RPMI8226 (cell line): ENCODE measurements at regions not wholly inside any gene's neighbourhood (a gene's known extent, or its start where the extent isn't known, plus 50 kb on each side); places are given as distances from the start of the nearest gene placed in this dataset.
"Not testable (repeated sequence)": the region's sequence is repeated elsewhere in the genome, so short reads cannot be mapped to it uniquely, and the experiment has no call there.

Source experiments
- DNase-seq: peaks from one replicate; pipeline ENCODE4 v3.0.0-alpha.2; 2015

DNA sequence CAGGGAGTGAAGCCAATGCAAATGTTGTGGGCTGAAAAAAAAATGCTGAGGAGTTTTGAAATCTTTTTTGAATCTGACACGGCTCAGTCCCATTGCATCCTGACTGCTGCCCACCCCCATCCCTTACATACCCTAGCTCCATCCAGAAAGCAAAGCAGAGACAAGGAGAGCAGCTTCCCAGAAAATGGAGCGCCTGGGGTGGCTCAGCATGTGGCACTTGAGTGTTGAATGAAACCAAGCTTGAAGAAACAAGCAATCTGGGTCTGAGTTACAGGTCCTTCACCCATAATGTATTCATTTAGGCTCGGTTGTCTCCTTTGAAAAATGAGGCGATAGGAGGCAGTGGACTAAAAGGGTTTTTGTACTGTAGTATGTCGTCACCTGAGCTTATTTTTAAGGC, 244.2 kb upstream of the ACVR2A start:
- DNase-seq: no peak

GRCh38 chr2:147600223-147600622, 244.6 kb upstream of the ACVR2A start:
- no peak for DNase-seq

DNA sequence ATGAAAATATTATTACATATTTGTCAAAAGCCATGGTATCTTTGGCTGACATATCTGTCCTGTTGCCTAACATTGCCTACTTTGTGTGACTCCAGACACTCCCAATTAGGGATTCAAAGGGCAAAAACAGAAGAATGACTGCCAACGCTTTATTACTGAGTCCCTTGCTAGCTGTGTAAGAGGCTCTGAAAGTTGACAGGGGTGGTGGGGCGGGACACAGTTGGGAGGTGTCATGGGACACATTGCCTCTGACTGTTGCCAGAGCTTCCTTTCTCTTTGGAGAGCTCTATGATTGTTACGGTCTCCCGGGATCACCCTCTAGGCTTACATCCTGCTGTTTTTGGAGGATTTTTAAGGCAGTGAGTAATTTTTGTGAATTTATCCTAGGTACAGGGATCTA, 249.6 kb upstream of the ACVR2A start:
- no peak for DNase-seq

- no peak for DNase-seq
Measured at GRCh38 chr2:147594038-147594437, 250.8 kb upstream of the ACVR2A start.

GRCh38 chr2:147592784-147593183, 252.0 kb upstream of the ACVR2A start:
- DNase-seq: not testable (repeated sequence)

- no peak for DNase-seq
Measured at GRCh38 chr2:147589127-147589526, 255.7 kb upstream of the ACVR2A start.

DNA sequence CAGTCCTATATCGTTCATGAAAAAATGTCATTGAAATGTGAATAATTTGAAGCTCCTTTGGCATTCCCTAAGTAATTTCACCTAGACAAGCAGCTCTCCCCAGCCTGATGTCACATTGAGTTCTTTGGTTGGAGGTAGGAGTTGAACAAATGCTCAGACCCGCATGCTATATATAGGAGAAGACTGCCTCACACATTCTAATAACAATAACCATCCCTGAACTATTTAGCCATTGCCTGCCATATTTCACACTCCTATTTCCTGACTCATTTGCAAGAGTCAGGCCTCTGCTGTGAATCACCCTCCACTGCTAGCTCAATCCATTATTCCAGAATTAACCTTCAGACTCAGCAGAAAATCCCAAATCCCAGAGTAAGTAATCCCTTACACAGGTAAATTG, 256.6 kb upstream of the ACVR2A start:
- DNase-seq: no peak

- no peak for DNase-seq
Measured at GRCh38 chr2:147578529-147578928, 266.3 kb upstream of the ACVR2A start.

- DNase-seq: no peak
Measured at GRCh38 chr2:147577998-147578380, 266.8 kb upstream of the ACVR2A start.

GRCh38 chr2:147577323-147577997, 267.4 kb upstream of the ACVR2A start:
- DNase-seq: no peak

DNA sequence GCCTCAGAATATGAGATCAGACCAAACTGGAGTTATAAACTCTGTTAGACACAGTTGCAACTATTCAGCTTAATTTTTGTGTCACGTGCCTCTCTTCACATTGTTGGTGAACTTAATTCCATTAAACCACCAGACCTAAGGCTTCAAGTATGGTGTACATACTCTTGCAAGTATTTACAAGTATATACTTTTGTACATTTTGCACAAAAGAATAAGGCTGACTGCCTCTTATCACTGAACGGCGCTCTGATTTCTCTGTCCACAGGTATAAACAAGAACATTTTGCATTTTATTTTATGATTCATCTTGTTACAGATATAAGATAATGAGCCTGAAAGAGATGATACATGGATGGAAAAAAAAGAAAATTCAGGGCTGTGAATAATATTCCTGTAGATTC, 269.7 kb upstream of the ACVR2A start:
- no peak for DNase-seq

- no peak for DNase-seq
Measured at GRCh38 chr2:147572622-147573021, 272.2 kb upstream of the ACVR2A start.

DNA sequence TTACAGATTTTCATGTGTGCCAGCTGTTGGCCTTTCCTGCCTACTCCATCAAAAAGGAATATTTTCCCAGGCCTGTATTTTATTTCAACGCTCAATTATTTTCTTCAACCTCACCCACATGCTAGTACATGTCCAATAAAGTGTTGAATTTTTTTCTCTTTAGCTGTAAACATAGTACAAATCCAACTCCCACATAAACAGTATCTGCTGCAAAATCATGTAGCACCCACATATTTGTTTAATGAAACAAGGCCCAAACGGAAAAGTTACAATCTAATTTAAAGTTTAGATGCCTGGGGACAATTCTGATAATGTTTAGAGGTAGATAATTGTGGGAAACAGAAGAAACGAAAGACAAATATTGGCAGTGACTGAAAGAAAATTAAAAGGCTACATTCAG, 275.4 kb upstream of the ACVR2A start:
- no peak for DNase-seq

- DNase-seq: no peak
Measured at GRCh38 chr2:147568109-147568508, 276.7 kb upstream of the ACVR2A start.

GRCh38 chr2:147567136-147567535, 277.7 kb upstream of the ACVR2A start:
- DNase-seq: no peak

DNA sequence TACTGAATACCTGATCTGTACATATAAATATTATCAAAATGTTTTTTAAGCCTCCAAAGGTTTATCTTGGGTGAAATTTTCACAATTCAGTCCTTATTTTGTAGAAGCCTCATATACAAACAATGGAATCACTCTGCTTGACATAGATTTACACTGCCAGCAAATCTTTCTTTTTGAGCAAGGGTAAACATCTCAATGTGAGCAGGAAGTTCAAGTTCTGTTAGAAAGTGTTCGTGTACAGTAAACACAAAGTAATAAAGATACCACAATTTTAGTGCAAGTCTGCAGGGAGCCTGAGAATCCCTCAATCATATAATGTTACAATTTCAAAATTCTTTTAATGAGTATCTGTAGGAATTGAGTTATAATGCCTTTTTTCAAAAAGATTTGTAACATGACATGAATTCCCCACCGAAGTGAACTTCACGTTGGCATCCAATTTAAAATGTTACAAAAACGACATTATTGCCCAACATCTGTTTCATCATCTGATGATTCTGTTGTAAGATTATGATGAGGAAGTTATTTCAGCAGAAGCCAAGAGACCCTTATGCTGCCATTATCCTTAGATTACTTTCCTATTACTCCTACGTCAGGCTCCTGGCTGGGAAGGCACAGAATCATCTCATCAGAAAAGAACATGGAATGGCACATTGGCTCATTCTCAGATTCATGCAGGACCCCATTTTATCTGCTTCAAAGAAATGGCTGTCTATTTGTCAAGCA, 283.9 kb upstream of the ACVR2A start:
- DNase-seq: no peak

DNA sequence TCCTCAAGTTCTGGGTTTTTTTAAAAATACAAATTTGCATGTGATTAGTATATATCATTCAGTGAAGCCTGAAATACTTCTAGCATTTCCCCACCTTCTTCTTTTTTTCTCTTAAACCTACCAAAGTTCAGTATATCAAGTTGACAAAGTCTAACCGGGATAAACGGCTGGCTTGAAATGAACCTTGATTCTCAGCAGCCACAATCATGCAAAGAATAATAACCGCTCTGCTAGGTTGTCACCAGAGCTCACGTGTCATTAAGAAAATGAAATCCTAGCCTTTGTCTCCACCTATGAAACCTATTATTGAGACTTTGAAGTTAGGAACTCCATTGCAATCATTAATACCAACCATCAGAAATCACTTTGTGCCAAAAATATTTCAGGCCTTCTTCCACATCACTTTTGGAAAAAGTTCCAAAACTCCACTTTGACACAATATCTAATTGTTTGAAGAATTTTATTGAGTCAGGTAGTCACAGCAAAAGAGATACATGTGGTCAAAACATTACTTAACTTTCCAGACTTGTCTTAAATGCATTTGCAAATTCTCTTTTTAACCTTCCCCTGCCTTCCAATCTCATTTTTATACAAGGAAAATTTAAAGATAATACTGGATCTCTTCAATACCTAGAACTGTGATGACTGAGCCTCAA, 285.6 kb upstream of the ACVR2A start:
- DNase-seq: no peak

GRCh38 chr2:147558620-147559019, 286.2 kb upstream of the ACVR2A start:
- DNase-seq: peak; percentile 3

GRCh38 chr2:147554521-147555107, 290.2 kb upstream of the ACVR2A start:
- DNase-seq: no peak

DNA sequence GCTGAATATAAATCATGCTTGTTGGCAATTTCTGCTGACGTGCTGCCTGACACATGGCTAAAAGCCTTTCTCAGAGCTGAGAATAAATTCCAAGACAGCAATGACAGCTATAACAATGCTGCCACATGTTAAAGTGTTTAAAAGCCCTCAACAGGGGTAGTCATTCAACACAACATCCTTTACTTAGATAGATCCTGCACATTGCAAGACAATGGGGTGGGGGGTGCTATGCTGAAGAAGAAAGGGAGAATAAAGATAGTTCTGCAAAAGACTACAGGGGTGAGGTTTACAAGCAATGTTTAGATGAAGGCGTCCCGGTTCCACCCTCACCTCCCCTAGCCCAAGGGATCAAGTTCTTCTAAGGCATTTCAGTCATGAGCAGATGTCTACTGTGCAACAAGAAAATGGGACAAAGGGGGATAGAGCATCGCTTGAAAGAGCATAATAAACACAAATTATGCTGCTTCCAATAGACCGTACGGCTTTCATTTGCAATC, 291.0 kb upstream of the ACVR2A start:
- no peak for DNase-seq

DNA sequence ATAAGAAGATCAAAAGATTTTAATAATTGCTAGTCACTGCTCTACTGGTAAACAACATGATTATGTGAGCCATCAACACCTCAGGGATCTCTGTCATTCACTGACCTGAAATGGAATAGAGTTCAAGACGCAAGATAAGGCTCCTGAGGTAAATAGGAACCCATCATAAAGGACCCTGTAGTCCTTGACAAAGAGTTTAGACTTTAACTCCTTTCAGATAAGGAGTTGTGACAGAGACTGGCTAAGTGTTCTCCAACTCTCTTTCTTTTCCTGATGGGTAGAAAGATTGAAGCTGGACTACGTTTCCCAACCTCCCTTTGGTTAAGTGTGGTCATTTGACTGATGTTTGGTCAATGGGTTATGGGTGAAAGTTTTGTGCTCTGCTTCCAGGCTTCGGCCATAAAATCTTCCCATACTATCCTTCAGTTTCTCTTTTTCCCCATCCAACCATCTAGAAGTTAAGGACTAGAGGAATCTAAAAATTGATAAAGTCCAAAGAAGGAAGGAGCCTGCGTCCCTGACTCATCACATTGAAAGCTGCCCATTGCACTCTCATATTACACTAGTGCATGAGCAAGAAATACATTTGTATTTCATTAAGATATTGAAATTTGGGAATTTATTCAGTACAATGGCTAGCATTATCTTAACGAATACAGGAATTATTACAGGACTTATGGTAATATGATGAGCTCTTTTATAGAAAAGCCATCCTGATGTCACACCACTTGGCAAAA, 293.7 kb upstream of the ACVR2A start:
- DNase-seq: no peak

GRCh38 chr2:147549054-147549453, 295.8 kb upstream of the ACVR2A start:
- DNase-seq: no peak

GRCh38 chr2:147548451-147548850, 296.4 kb upstream of the ACVR2A start:
- DNase-seq: no peak
